Tongue (tissue), 1 donor: ENCODE measurements at regions not wholly inside any gene's neighbourhood (a gene's known extent, or its start where the extent isn't known, plus 50 kb on each side); places are given as distances from the start of the nearest gene placed in this dataset.

ENCODE experiments used
- DNase-seq: peaks from one replicate; pipeline ENCODE4 v3.0.0-alpha.2; 2015

DNA sequence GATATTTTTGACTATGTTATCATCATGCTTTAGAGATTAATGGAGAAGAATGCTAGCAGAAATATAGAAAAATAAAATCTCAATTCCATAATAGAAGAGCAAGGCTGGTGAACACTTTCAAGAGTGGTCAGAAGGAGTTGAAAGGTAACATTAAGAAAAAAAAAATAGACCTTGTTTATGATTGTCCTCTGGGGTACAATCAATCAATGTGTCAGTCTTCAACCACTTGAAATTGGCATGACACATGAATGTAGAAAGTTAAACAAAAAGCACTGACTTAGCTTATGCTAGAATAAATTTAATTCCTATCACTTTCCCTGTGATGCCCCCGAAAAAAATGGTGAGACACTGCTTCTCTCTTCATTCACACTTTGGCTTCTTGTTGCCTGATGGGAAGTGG, 750.3 kb upstream of the ADGRL2 start:
- no peak for DNase-seq

DNA sequence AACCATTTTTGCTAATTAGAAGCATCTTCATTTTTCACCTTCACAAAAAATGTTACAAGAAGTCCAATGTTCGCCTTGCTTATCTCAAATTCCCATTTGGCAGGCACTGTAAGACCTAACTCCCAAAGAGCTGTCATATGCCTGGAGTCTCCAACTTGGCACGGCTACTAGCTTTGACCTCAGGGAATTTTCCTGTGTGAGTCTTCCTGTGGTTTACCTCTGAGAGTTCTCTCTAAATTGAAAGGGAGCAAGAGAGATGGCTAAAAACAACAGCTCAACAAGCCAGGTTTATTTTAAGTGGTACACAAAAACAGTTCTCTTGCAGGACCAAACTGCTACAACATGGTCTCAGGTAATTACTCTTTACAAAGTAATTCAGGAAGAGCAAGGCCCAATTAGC, 756.0 kb upstream of the ADGRL2 start:
- DNase-seq, result no peak

DNA sequence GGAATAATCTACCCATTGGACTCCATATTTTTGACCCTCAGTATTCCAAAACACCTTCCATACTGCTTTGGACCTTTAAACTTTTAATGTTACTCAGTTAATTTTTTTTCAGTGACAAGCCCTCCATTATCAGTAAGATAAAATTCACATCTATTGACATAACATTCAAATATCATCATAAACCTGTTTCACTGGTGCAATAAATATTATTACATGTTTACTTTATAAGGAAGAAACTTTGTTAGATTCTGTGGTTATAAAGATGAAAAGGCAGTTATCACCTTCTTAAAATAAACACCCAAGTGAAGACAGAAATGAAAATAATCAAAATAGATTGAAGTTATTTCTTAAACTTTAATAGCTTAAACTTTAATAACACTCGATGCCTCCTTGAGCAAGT, 758.5 kb upstream of the ADGRL2 start:
- no peak for DNase-seq

- no peak for DNase-seq
Measured at GRCh38 chr1:81034291-81034690, 766.4 kb upstream of the ADGRL2 start.

- no peak for DNase-seq
Measured at GRCh38 chr1:81032973-81033425, 767.7 kb upstream of the ADGRL2 start.

DNA sequence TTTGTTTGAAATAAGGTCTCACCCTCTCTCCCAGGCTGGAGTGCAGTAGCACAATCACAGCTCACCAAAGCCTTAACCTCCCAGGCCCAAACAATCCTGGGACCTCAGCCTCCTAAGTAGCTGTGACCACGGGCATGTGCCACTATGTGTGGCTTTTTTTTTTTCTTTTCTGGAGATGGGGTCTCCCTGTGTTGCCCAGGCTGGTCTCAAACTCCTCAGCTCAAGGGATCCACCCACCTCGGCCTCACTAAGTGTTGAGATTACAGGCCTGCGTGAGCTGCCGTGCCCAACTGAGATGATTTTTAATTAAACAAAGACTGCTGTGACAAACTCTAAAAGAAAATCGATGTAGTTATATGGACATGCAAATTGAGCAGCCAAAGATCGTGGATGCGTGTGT, 768.4 kb upstream of the ADGRL2 start:
- DNase-seq, result no peak

DNA sequence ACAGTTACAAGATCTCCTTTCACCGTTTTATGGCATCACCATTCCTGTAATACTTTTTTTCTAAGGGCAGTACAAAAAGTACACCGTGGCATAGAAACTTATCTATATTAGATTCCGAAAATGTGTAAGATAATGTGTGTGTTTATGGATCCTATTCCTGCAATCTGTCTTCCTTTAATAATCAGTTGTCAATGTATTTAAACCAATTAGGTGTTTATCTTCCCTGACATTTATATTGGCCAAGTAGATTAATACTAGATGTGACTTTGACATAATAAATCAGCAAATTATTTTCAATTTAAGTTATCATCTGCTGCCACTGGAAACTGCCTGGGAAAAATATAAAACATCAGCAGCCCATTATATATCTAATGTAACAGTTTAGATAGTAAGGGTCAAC, 770.3 kb upstream of the ADGRL2 start:
- no peak for DNase-seq

GRCh38 chr1:81029266-81029665, 771.5 kb upstream of the ADGRL2 start:
- no peak for DNase-seq

DNA sequence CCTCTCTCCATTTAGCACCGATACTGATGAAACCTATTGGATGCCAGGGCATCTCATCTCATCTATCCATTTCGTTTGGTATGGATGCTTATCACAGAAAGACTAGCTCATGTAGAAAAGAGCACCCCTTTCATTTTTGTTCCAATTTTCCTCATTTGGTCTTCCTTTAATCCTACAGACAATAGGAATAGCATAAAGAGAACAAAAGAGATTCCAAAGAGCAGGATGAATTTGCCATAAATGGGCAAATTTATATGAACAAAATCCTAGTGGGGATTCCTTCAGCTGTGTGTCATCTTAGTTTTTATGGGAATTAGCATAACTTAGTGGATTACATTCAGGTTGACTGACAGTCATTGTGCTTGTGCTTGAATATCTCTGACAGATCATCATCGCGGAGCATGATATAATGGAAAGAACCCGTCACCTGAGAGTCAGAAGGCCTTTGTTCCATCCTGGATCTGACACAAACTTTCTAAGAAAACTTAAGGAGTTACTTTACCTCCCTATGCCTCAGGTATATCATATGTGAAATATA, 777.5 kb upstream of the ADGRL2 start:
- DNase-seq, result peak; percentile 35

GRCh38 chr1:81021134-81021533, 779.6 kb upstream of the ADGRL2 start:
- DNase-seq, result peak; percentile 11

GRCh38 chr1:81020506-81020905, 780.2 kb upstream of the ADGRL2 start:
- no peak for DNase-seq

DNA sequence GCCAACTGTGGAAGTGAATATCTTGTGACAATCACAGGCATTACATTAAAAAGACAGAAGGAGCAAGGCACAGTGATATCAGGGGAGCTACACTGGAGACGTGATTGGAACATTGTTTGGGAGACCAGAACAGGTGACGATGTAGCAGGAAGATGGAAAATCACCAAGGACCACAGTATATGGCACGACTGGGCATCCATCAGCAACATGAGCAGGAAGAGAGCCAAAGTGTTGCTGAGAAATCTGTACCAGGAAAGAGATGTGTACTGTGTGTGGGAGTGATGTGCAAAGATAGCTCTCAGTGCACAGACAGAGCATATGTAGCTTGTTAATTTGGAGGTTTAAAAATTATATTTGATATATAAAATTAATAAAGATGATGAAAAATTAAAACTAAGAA, 790.6 kb upstream of the ADGRL2 start:
- no peak for DNase-seq

DNA sequence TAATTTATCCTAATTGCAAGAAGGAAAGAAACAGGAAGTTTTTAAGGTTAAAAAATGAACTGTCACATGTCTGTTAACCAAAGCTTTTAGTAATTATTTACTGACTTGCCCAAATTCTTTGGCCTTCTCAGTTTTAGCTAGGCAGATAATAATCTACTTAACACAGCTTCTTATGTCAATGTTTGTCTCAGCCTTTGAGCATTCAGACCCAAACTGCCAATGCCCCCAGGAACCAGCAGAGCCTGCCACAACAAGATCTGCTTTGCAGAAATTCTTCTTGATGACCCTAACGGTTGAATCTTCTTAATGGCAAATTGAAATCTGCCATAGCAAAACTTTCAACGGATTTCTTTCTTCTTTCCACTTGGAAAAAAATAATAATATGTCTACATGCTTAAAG, 792.4 kb upstream of the ADGRL2 start:
- DNase-seq, result no peak

DNA sequence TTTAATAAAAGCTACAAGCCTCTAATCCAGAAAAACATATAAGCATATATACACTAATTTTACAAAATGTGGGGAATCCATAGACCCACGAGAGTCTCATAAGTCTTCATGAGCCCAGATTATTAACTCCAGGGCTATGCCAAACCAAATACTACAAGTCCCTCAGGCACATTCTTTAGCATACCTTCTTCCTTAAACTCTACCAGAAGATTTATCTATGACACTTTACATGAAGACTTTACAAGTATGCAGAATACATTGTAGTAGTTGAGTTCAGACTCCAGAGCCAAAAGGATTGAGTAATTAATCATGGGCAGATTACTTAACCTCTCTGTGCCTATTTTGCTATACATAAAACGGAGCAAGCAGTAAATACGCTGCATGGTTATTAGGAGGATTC, 793.7 kb upstream of the ADGRL2 start:
- DNase-seq, result no peak

GRCh38 chr1:81006502-81006901, 794.2 kb upstream of the ADGRL2 start:
- no peak for DNase-seq

GRCh38 chr1:81004011-81004410, 796.7 kb upstream of the ADGRL2 start:
- DNase-seq, result peak; percentile 10

- DNase-seq, result no peak
Measured at GRCh38 chr1:80994934-80995333, 805.8 kb upstream of the ADGRL2 start.

GRCh38 chr1:80994038-80994437, 806.7 kb upstream of the ADGRL2 start:
- DNase-seq, result no peak

DNA sequence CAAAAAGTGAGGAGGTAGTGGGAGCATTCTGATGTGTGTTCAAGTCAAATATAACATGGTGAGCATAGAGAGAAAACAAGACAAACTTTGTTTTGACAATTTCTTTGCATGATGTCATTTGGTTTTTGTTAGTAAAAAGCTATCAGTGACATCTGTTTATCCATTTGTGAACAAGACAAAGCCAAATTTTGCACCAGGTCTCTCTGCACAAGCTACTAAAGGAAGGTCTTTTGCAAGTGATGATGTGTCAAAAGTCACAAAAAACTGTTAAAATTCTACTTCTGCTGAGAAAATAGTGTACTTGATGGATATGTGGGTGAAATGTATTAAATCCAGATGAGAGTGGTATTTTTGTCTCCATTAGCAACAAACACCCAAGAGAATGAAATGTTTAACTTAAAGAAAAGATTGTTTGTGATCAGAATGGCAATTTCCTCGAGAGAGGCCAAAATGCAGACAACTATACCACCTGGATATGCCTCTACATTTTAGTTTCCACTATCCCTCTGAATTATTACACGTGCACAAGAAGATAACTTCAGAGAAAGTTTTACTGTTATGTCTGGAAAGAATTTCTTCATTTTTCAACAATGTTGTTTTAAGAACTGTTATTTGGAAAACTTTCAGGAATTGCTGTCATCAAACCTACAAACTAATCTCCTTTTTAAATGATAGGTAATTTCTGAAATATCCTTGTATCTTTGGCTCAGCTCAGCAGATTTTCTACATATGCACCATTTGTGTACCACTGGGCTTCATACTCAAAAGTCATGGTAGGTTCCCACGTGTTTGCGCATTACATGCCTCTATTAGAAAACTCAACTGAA, 807.4 kb upstream of the ADGRL2 start:
- peak; percentile 20 for DNase-seq

DNA sequence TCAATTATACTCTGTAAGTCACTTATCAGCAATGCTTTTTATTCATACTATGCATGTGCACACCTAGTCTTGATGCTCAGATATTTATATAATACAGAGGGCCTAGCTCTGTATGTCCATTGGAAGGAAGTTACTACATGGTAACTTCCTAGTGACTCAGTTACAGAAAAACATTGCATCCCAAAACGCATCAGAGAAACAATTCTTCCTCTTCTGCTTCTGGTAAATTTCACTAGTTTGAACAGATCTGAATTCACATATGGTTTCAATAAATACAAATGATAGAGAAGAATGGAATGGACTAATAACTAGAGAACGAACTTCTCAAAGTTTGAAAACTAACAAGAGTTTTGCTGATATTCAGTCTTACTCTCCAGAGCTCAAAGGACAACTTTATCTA, 811.3 kb upstream of the ADGRL2 start:
- no peak for DNase-seq

DNA sequence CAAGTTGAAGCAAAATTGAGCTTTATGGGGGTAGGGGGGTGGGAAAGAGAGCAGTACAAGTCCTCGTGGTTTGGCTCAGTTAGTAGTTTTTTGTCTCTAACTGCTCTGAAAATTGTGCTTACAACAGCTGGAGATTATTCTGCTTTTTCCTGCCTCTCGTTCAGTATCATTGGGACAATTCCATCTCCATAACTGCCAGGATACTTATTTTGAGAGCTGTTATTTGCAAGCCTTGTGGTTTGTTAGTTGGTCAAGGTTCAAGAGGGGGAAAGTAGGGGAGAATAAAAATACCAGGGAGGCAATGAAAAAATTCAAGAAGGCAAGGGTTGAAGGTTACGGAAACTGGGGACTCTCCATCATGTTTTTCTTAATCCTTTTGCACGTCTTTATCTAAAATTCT, 811.8 kb upstream of the ADGRL2 start:
- no peak for DNase-seq

- no peak for DNase-seq
Measured at GRCh38 chr1:80987824-80988223, 812.9 kb upstream of the ADGRL2 start.

DNA sequence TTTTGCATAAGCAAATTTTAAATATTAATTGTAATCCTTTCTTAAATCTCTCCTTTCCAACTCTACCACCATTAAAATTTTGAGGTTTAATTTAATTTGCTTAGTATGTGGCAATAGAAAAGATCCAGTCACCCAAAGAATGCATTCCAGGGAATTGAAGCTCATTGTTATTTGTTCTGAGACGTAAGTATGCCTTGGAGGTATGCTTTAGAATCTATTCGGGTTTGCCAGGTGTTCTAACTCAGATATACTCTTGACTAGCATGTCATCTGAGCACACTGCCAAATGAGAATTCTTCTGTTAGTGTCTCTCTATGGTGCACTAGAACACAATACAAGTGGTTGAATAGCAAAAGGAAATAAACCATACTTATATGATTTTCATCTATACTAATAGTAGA, 813.6 kb upstream of the ADGRL2 start:
- no peak for DNase-seq

GRCh38 chr1:80982831-80983230, 817.9 kb upstream of the ADGRL2 start:
- no peak for DNase-seq
